H1 (cell line): ENCODE measurements at regions not wholly inside any gene's neighbourhood (a gene's known extent, or its start where the extent isn't known, plus 50 kb on each side); places are given as distances from the start of the nearest gene placed in this dataset.

ENCODE experiments used
- CTCF ChIA-PET: fragments of 300-600 bp; sonication (Branson Sonifier 250); formaldehyde crosslinking; loops from one replicate; lab custom pipeline; 2021; ENCODE audit not compliant: partially characterized antibody; lab: Charles Lee
- POLR2A ChIA-PET: fragments of 300-600 bp; sonication (Branson Sonifier 250); formaldehyde crosslinking; loops from one replicate; lab custom pipeline; 2021; ENCODE audit warnings: inconsistent platforms; ENCODE audit not compliant: partially characterized antibody; lab: Charles Lee
- DNase-seq, 2 experiments: peaks; one replicate each; pipeline versions ENCODE4 v3.0.0 to v3.0.0-alpha.2; 2010 to 2022; ENCODE audit warnings: low spot score in 2 of 2, low read depth in 1 of 2, mixed read lengths in 1 of 2
- FAIRE-seq: peaks from 2 replicates; lab custom pipeline; 2011; peaks lifted over from hg19 to GRCh38; lab: Jason Lieb, UNC
- H2AFZ ChIP-seq: 2 replicates; pipeline ENCODE4 v1.8.1; 2012; ENCODE audit warnings: low read length, inconsistent platforms
- H2AK5ac ChIP-seq: 2 replicates; pipeline ENCODE4 v1.6.1; 2013; ENCODE audit warnings: low read depth, low read length
- H2BK120ac ChIP-seq: replicated peaks from 2 replicates; pipeline ENCODE3; 2013; ENCODE audit warnings: low read depth, low read length, inconsistent platforms
- H2BK12ac ChIP-seq: 2 replicates; pipeline ENCODE4 v1.6.1; 2013; ENCODE audit warnings: low read depth, low read length
- H2BK15ac ChIP-seq: 2 replicates; pipeline ENCODE4 v1.6.1; 2013; ENCODE audit warnings: low read length
- H2BK20ac ChIP-seq: 2 replicates; pipeline ENCODE4 v1.6.1; 2013; ENCODE audit warnings: low read length
- H2BK5ac ChIP-seq: 2 replicates; pipeline ENCODE4 v1.6.1; 2013; ENCODE audit warnings: low read depth, low read length
- H3K14ac ChIP-seq: 2 replicates; pipeline ENCODE4 v1.6.1; 2013; ENCODE audit warnings: inconsistent platforms; ENCODE audit not compliant: insufficient read length
- H3K18ac ChIP-seq: 2 replicates; pipeline ENCODE4 v1.6.1; 2013; ENCODE audit warnings: low read length; ENCODE audit errors: extremely low read depth
- H3K23ac ChIP-seq: 2 replicates; pipeline ENCODE4 v1.6.1; 2013; ENCODE audit warnings: inconsistent platforms; ENCODE audit not compliant: insufficient read length
- H3K23me2 ChIP-seq: 2 replicates; pipeline ENCODE4 v1.6.1; 2013; ENCODE audit warnings: low read depth, low read length
- H3K27ac ChIP-seq: 2 replicates; pipeline ENCODE4 v1.6.1; 2011; ENCODE audit warnings: low read depth, low read length, inconsistent platforms
- H3K27me3 ChIP-seq, 4 experiments: replicated peaks in 1 of 4; 1 replicate in 1 of 4; 2 replicates in 3 of 4; pipeline versions ENCODE4 v1.6.1 to v1.8.1; 2011 to 2013; ENCODE audit warnings: low read length in 3 of 4, mild to moderate bottlenecking in 3 of 4, inconsistent platforms in 2 of 4, mixed read lengths in 2 of 4, moderate library complexity in 1 of 4; ENCODE audit not compliant: control insufficient read depth in 3 of 4, insufficient read depth in 3 of 4; ENCODE audit errors: extremely low read depth in 1 of 4
- H3K36me3 ChIP-seq, 4 experiments: 2 replicates each; pipeline versions ENCODE4 v1.6.1 to v1.8.1; 2011 to 2013; ENCODE audit warnings: mild to moderate bottlenecking in 4 of 4, low read length in 3 of 4, moderate library complexity in 2 of 4, control low read depth in 1 of 4, inconsistent platforms in 1 of 4; ENCODE audit not compliant: insufficient read depth in 4 of 4, control insufficient read depth in 2 of 4
- H3K4ac ChIP-seq: replicated peaks from 2 replicates; pipeline ENCODE3; 2013; ENCODE audit warnings: low read length, low read depth, mixed read lengths, inconsistent platforms; ENCODE audit not compliant: insufficient read length
- H3K4me1 ChIP-seq, 4 experiments: replicated peaks in 1 of 4; 1 replicate in 1 of 4; 2 replicates in 3 of 4; pipeline versions ENCODE4 v1.6.1 to v1.8.1; 2011 to 2013; ENCODE audit warnings: low read length in 3 of 4, inconsistent platforms in 2 of 4, mixed read lengths in 1 of 4; ENCODE audit not compliant: insufficient read depth in 4 of 4, control insufficient read depth in 3 of 4
- H3K4me2 ChIP-seq, 2 experiments: 2 replicates each; pipeline versions ENCODE4 v1.6.1 to v1.8.1; 2011 to 2013; ENCODE audit warnings: low read depth in 2 of 2, low read length in 2 of 2, control low read depth in 1 of 2, inconsistent platforms in 1 of 2, mild to moderate bottlenecking in 1 of 2; ENCODE audit not compliant: insufficient read depth in 1 of 2
- H3K4me3 ChIP-seq, 4 experiments: fragments of 200-600, 300-600 bp in 1 of 4; sonication (generic), shearing (Covaris generic), sonication (Bioruptor Twin) in 1 of 4; 2 replicates each; pipeline versions ENCODE4 v1.5.1 to v1.8.1; 2011 to 2016; ENCODE audit warnings: low read length in 4 of 4, low read depth in 3 of 4, control low read depth in 2 of 4, inconsistent platforms in 2 of 4, mild to moderate bottlenecking in 2 of 4, mixed read lengths in 1 of 4, moderate library complexity in 1 of 4; ENCODE audit not compliant: insufficient read depth in 2 of 4; ENCODE audit errors: extremely low read depth in 1 of 4
- H3K56ac ChIP-seq: replicated peaks from 2 replicates; pipeline ENCODE3; 2013; ENCODE audit warnings: low read depth, mild to moderate bottlenecking, mixed read lengths, low read length, inconsistent platforms; ENCODE audit not compliant: insufficient read length
- H3K79me1 ChIP-seq: 2 replicates; pipeline ENCODE4 v1.6.1; 2013; ENCODE audit warnings: low read depth, low read length, control low read depth
- H3K79me2 ChIP-seq, 2 experiments: 2 replicates each; pipeline versions ENCODE4 v1.6.1 to v1.8.1; 2012 to 2013; ENCODE audit warnings: low read length in 2 of 2, mild to moderate bottlenecking in 2 of 2, inconsistent platforms in 1 of 2; ENCODE audit not compliant: insufficient read depth in 2 of 2, control insufficient read depth in 1 of 2
- H3K9ac ChIP-seq, 4 experiments: replicated peaks in 1 of 4; 1 replicate in 1 of 4; 2 replicates in 3 of 4; pipeline versions ENCODE4 v1.6.1 to v1.8.1; 2011 to 2013; ENCODE audit warnings: low read depth in 3 of 4, low read length in 3 of 4, control low read depth in 2 of 4, mild to moderate bottlenecking in 2 of 4, moderate library complexity in 2 of 4, inconsistent platforms in 1 of 4; ENCODE audit errors: extremely low read depth in 1 of 4
- H3K9me3 ChIP-seq, 2 experiments: 2 replicates each; pipeline versions ENCODE4 v1.6.1 to v1.8.1; 2012 to 2013; ENCODE audit warnings: mild to moderate bottlenecking in 2 of 2, moderate library complexity in 2 of 2, control low read depth in 1 of 2, inconsistent platforms in 1 of 2, low read depth in 1 of 2, low read length in 1 of 2, mixed read lengths in 1 of 2; ENCODE audit not compliant: insufficient read depth in 2 of 2
- H4K20me1 ChIP-seq, 2 experiments: replicated peaks in 1 of 2; 2 replicates each; pipeline versions ENCODE3 to v1.8.1; 2011 to 2013; ENCODE audit warnings: inconsistent platforms in 2 of 2, low read length in 2 of 2, mild to moderate bottlenecking in 1 of 2; ENCODE audit not compliant: insufficient read depth in 2 of 2, control insufficient read depth in 1 of 2
- H4K5ac ChIP-seq: 2 replicates; pipeline ENCODE4 v1.6.1; 2013; ENCODE audit warnings: low read length, low read depth, mixed read lengths, inconsistent platforms; ENCODE audit not compliant: insufficient read length
- H4K8ac ChIP-seq: 2 replicates; pipeline ENCODE4 v1.8.0; 2013; ENCODE audit warnings: mild to moderate bottlenecking, moderate library complexity, low read length, inconsistent platforms; ENCODE audit not compliant: insufficient read depth; ENCODE audit errors: extremely low read depth
- H4K91ac ChIP-seq: replicated peaks from 2 replicates; pipeline ENCODE3; 2013; ENCODE audit warnings: low read length, mixed read lengths, inconsistent platforms; ENCODE audit not compliant: insufficient read length
- BACH1 ChIP-seq: IDR thresholded peaks from 2 replicates; pipeline ENCODE4 v1.6.1; 2012; ENCODE audit warnings: low read length, improper control_type of control experiment
- CTCF ChIP-seq, 3 experiments: IDR thresholded peaks; 1 replicate in 2 of 3; 2 replicates in 1 of 3; pipeline versions ENCODE4 v1.5.1 to v1.6.1; 2011; ENCODE audit warnings: low read length in 3 of 3, mild to moderate bottlenecking in 3 of 3, inconsistent platforms in 2 of 3, low read depth in 1 of 3, moderate library complexity in 1 of 3; ENCODE audit not compliant: insufficient read depth in 1 of 3; ENCODE audit errors: control extremely low read depth in 1 of 3
- JUN ChIP-seq: IDR thresholded peaks from 2 replicates; pipeline ENCODE4 v1.6.1; 2011; ENCODE audit warnings: low read depth, mild to moderate bottlenecking, improper control_type of control experiment, low read length
- POLR2AphosphoS5 ChIP-seq: IDR thresholded peaks from 2 replicates; pipeline ENCODE4 v1.6.1; 2011; ENCODE audit warnings: low read depth, low read length
- RAD21 ChIP-seq, 2 experiments: IDR thresholded peaks in 1 of 2; conservative IDR thresholded peaks in 1 of 2; 2 replicates each; pipeline ENCODE4 v1.6.1; 2011; ENCODE audit warnings: low read depth in 2 of 2, low read length in 2 of 2, improper control_type of control experiment in 1 of 2, inconsistent platforms in 1 of 2, mild to moderate bottlenecking in 1 of 2, moderate library complexity in 1 of 2
- WGBS, 2 experiments: shearing (Covaris generic) in 1 of 2; methylation state at CpG; one replicate each; pipeline versions ENCODE4 v1.1.6 to v1.1.7; 2013 to 2015; ENCODE audit warnings: low lambda C conversion rate in 2 of 2, mixed read lengths in 2 of 2, inconsistent platforms in 1 of 2, low coverage in 1 of 2, missing lambda C conversion rate in 1 of 2; ENCODE audit not compliant: insufficient replicate concordance in 2 of 2, insufficient coverage in 1 of 2, insufficient read length in 1 of 2; ENCODE audit errors: extremely low coverage in 1 of 2, missing lambda C conversion rate in 1 of 2; 5-methylcytosine and 5-hydroxymethylcytosine counted together

GRCh38 chr5:174895360-174895759 is 171.0 kb downstream of the MSX2 start:
- no peaks in the 10 kb centered on the region for H3K79me1 ChIP-seq
- CTCF ChIA-PET = interaction anchor here (0.6 to 2.2 kb wide), 2 partner anchors 14 to 524 kb away, joined by 3 to 9 read pairs; no protein-coding TSS in a partner anchor
- H2BK12ac ChIP-seq = no peak overlapping the region
- H3K23ac ChIP-seq = no peak overlapping the region
- no peak overlapping the region for H3K27ac ChIP-seq
- no peak overlapping the region for H4K5ac ChIP-seq
- H2AFZ ChIP-seq = no peak overlapping the region
- H2BK5ac ChIP-seq = no peak overlapping the region
- H2AK5ac ChIP-seq = no peak overlapping the region
- no peak overlapping the region for H3K14ac ChIP-seq
- no peak overlapping the region for H3K9ac ChIP-seq
- H3K4me1 ChIP-seq = no peaks in the 10 kb centered on the region
- H2BK15ac ChIP-seq = no peak overlapping the region
- no peak for DNase-seq
- no peak overlapping the region for H3K56ac ChIP-seq
- H3K4me3 ChIP-seq = no peak overlapping the region
- no peak overlapping the region for H2BK20ac ChIP-seq
- no peak overlapping the region for H3K4ac ChIP-seq
- FAIRE-seq = peak; percentile 75
- TF ChIP-seq RAD21 (IDR thresholded peaks at IDR 0.05 in 1 of 2, conservative IDR thresholded peaks at IDR 0.05 in 1 of 2; ENCODE audit: low read depth in 2 of 2, low read length in 2 of 2) (peak; percentile 18 to 23; a peak in 2 of 4 replicates), BACH1 (no peak), CTCF (IDR thresholded peaks at IDR 0.05; ENCODE audit: control extremely low read depth in 1 of 3, insufficient read depth in 1 of 3, low read depth in 1 of 3, low read length in 3 of 3) (peak in 2 of 3 experiments; percentile 28 to 42; a peak in 2 of 4 replicates), JUN (no peak), POLR2AphosphoS5 (no peak)
- TF ChIP-seq, all 59 proteins: peak for 2
- Histone ChIP-seq H2BK120ac (no peak overlapping the region), H4K8ac (no peak overlapping the region), H4K91ac (no peak overlapping the region), H3K4me2 (no peak overlapping the region), H4K20me1 (no peaks in the 10 kb centered on the region), H3K18ac (no peak overlapping the region), H3K79me2 (no peaks in the 10 kb centered on the region), H3K9me3 (peaks cover 6 to 10% of the 10 kb centered on the region in 2 experiments; a peak in 2 of 4 replicates), H3K36me3 (no peaks in the 10 kb centered on the region), H3K27me3 (no peaks in the 10 kb centered on the region), H3K23me2 (no peaks in the 10 kb centered on the region)
- 24% methylated on average over 4 of the region's 4 CpGs; no CpG with 5 or more reads in 1 of the 2 experiments for WGBS, 2 experiments
- POLR2A ChIA-PET = no interaction called here
